ENCODE measurements at regions not wholly inside any gene's neighbourhood (a gene's known extent, or its start where the extent isn't known, plus 50 kb on each side); places are given as distances from the start of the nearest gene placed in this dataset.

DNA sequence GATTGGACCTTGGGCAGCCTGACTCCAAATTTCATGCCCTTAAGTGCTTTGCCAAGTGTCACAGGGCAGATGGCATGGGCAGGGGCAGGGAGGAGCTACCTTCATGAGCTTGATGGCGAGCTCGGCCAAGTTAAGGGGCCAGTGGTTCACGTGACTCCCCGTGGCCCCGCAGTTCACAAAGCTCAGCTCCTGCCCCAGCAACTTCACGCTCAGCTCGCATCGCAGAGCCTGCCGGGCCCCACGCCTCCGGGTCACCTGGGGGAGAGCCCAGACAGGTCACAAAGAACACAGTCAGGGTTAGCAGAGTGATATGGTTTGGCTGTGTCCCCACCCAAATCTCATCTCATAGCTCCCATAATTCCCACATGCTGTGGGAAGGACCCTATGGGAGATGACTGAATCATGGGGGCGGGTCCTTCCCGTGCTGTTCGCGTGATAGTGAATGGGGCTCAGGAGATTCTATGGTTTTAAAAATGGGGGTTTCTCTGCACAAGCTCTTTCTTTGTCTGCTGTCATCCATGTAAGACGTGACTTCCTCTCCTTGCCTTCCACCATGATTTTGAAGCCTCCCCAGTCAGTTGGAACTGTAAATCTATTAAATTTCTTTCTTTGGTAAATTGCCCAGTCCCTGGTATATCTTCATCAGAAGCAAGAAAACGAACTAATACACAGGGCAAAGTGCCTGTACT is 108.1 kb downstream of the LITAF start:
- no peak for DNase-seq (ENCODE audit: low read depth)
- no peak overlapping the region for H3K4me3 ChIP-seq (ENCODE audit: low read depth, low read length)
- no peak for TF ChIP-seq CTCF (IDR thresholded peaks at IDR 0.05; ENCODE audit: insufficient read depth, low read length)

DNA sequence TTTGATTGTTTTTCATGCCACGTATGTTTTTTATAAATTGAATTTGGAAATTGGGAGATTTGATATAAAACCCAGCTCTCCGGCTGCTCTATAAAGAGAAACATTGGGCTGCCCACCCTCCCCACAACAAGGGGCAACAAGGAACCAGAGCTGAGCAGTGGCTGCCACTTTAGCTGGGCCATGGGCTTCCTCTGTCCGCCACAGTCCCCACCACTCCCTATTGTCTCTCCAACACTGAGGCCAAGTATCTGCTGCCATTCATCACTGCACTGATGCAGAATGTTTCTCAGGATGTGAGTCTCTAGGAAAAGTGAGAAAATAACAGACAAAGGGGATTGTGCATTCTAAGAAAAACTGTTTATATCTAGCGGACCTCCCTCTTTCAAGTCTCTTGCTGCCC is 106.8 kb downstream of the LITAF start:
- TF ChIP-seq CTCF (IDR thresholded peaks at IDR 0.05; ENCODE audit: insufficient read depth, low read length), result no peak
- no peak overlapping the region for H3K4me3 ChIP-seq (ENCODE audit: low read depth, low read length)
- no peak for DNase-seq (ENCODE audit: low read depth)

- TF ChIP-seq CTCF (IDR thresholded peaks at IDR 0.05; ENCODE audit: insufficient read depth, low read length), result no peak
- H3K4me3 ChIP-seq (ENCODE audit: low read depth, low read length), result no peak overlapping the region
- no peak for DNase-seq (ENCODE audit: low read depth)
Observed at GRCh38 chr16:11480634-11481033, 106.1 kb downstream of the LITAF start.

GRCh38 chr16:11481987-11482386 is 104.7 kb downstream of the LITAF start:
- TF ChIP-seq CTCF (IDR thresholded peaks at IDR 0.05; ENCODE audit: insufficient read depth, low read length), result no peak
- H3K4me3 ChIP-seq (ENCODE audit: low read depth, low read length), result no peak overlapping the region
- no peak for DNase-seq (ENCODE audit: low read depth)

GRCh38 chr16:11482946-11483748 is 103.6 kb downstream of the LITAF start:
- no peak overlapping the region for H3K4me3 ChIP-seq (ENCODE audit: low read depth, low read length)
- no peak for DNase-seq (ENCODE audit: low read depth)
- no peak for TF ChIP-seq CTCF (IDR thresholded peaks at IDR 0.05; ENCODE audit: insufficient read depth, low read length)

- H3K4me3 ChIP-seq (ENCODE audit: low read depth, low read length), result no peak overlapping the region
- peak; percentile 12 for DNase-seq (ENCODE audit: low read depth)
- TF ChIP-seq CTCF (IDR thresholded peaks at IDR 0.05; ENCODE audit: insufficient read depth, low read length), result no peak
Observed at GRCh38 chr16:11484691-11485258, 101.9 kb downstream of the LITAF start.
